Kidney epithelial cell (primary cell): ENCODE measurements at regions not wholly inside any gene's neighbourhood (a gene's known extent, or its start where the extent isn't known, plus 50 kb on each side); places are given as distances from the start of the nearest gene placed in this dataset.
"Not testable (repeated sequence)": the region's sequence is repeated elsewhere in the genome, so short reads cannot be mapped to it uniquely, and the experiment has no call there.

ENCODE experiments used
- DNase-seq: peaks from one replicate; pipeline ENCODE4 v3.0.0-alpha.2; 2010; ENCODE audit warnings: low read depth
- H3K27me3 ChIP-seq: 2 replicates; pipeline ENCODE4 v1.6.0; 2011; ENCODE audit warnings: low read length; ENCODE audit not compliant: control insufficient read depth, insufficient read depth
- H3K36me3 ChIP-seq: 2 replicates; pipeline ENCODE4 v1.5.1; 2011; ENCODE audit warnings: low read length; ENCODE audit not compliant: control insufficient read depth, insufficient read depth
- H3K4me3 ChIP-seq: 2 replicates; pipeline ENCODE4 v1.5.1; 2011; ENCODE audit warnings: low read depth, mild to moderate bottlenecking, control low read depth, low read length
- TF ChIP-seq, protein P1 (sequence below): IDR thresholded peaks from 2 replicates; pipeline ENCODE4 v1.5.1; 2011; ENCODE audit warnings: mild to moderate bottlenecking, moderate library complexity, low read length, control low read depth, inconsistent platforms; ENCODE audit not compliant: insufficient read depth, poor library complexity, severe bottlenecking

- Histone ChIP-seq H3K36me3 (no peaks in the 10 kb centered on the region), H3K4me3 (no peak overlapping the region), H3K27me3 (no peaks in the 10 kb centered on the region)
- TF ChIP-seq, protein P1, sequence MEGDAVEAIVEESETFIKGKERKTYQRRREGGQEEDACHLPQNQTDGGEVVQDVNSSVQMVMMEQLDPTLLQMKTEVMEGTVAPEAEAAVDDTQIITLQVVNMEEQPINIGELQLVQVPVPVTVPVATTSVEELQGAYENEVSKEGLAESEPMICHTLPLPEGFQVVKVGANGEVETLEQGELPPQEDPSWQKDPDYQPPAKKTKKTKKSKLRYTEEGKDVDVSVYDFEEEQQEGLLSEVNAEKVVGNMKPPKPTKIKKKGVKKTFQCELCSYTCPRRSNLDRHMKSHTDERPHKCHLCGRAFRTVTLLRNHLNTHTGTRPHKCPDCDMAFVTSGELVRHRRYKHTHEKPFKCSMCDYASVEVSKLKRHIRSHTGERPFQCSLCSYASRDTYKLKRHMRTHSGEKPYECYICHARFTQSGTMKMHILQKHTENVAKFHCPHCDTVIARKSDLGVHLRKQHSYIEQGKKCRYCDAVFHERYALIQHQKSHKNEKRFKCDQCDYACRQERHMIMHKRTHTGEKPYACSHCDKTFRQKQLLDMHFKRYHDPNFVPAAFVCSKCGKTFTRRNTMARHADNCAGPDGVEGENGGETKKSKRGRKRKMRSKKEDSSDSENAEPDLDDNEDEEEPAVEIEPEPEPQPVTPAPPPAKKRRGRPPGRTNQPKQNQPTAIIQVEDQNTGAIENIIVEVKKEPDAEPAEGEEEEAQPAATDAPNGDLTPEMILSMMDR, result no peak
- DNase-seq, result no peak
Measured at GRCh38 chr9:17881371-17881770, 302.5 kb downstream of the SH3GL2 start.

DNA sequence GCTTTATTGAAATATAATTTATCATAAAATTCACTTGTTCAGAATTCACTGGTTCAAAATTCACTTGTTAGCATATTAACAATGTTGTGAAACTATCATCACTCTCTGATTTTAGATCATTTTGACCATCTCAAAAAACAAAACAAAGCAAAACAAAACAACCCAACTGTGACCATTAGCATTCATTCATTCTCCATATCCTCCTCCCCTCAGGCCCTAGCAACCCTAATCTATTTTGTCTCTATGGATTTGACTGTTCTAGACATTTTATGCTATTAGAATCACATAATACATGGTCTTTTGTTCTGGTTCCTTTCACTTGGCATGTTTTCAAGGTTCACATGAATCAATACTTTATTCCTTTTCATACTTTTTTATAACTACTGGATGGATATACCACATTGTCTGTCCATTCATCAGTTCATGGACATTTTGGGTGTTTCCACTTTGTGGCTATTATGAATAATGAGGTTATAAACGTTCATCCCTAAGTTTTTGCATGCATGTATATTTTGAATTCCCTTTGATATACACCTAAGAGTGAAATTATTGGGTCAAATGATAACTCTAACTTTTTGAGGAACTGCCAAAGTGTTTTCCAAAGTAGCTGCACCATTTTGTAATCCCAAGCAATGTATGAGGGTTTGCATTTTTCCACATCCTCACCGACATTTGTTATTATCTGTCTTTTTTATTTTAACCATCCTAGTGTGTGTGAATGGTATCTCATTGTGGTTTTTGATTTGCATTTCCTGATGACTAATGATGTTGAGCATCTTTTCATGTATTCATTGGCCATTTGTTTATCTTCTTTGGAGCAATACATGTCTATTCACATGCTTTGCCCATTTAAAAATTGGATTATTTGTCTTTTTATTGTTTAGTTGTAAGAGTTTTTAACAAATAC lies 304.1 kb downstream of the SH3GL2 start:
- H3K36me3 ChIP-seq, result no peaks in the 10 kb centered on the region
- H3K4me3 ChIP-seq, result no peak overlapping the region
- TF ChIP-seq, protein P1, result no peak
- DNase-seq, result no peak
- H3K27me3 ChIP-seq, result no peaks in the 10 kb centered on the region

GRCh38 chr9:17888066-17888465 lies 309.2 kb downstream of the SH3GL2 start:
- Histone ChIP-seq H3K27me3 (no peaks in the 10 kb centered on the region), H3K36me3 (no peaks in the 10 kb centered on the region), H3K4me3 (no peak overlapping the region)
- DNase-seq, result no peak
- TF ChIP-seq, protein P1, result no peak

DNA sequence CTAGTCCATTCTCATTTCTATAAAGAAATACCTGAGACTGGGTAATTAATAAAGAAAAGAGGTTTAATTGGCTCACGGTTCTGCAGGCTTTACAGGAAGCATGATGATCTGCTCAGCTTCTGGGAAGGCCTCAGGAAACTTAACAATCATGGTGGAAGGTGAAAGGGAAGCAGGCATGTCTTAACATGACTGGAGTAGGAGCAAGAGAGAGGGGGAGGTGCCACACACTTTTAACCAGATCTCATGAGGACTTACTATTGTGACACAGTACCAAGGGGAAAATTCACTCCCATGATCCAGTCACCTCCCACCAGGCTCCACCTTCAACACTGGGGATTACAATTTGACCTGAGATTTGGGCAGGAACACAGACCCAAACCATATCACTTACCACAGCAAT lies 310.1 kb downstream of the SH3GL2 start:
- H3K4me3 ChIP-seq, DNase-seq, H3K36me3 ChIP-seq, H3K27me3 ChIP-seq: not testable (repeated sequence)

- H3K36me3 ChIP-seq, result no peaks in the 10 kb centered on the region
- H3K4me3 ChIP-seq, result no peak overlapping the region
- no peaks in the 10 kb centered on the region for H3K27me3 ChIP-seq
- TF ChIP-seq, protein P1, result no peak
- DNase-seq, result no peak
Measured at GRCh38 chr9:17894501-17895160, 315.8 kb downstream of the SH3GL2 start.

GRCh38 chr9:17900606-17901005 lies 321.7 kb downstream of the SH3GL2 start:
- H3K27me3 ChIP-seq, result peaks cover 14% of the 10 kb centered on the region
- DNase-seq, result no peak
- H3K4me3 ChIP-seq, result no peak overlapping the region
- TF ChIP-seq, protein P1, result no peak
- H3K36me3 ChIP-seq, result no peaks in the 10 kb centered on the region
